HL-60 (cell line): ENCODE measurements at regions not wholly inside any gene's neighbourhood (a gene's known extent, or its start where the extent isn't known, plus 50 kb on each side); places are given as distances from the start of the nearest gene placed in this dataset.

ENCODE experiments used
- CTCF ChIP-seq: IDR thresholded peaks from one replicate; pipeline ENCODE4 v1.5.1; 2011; ENCODE audit warnings: low read length, control low read depth, inconsistent platforms; ENCODE audit not compliant: insufficient read depth
- GABPA ChIP-seq: IDR thresholded peaks from 2 replicates; pipeline ENCODE4 v1.6.1; 2012; ENCODE audit warnings: low read depth
- POLR2AphosphoS5 ChIP-seq: IDR thresholded peaks from 2 replicates; pipeline ENCODE4 v1.6.1; 2012; ENCODE audit warnings: low read depth
- REST ChIP-seq: IDR thresholded peaks from 2 replicates; pipeline ENCODE4 v1.6.1; 2012; ENCODE audit warnings: low read depth; ENCODE audit not compliant: insufficient replicate concordance
- SPI1 ChIP-seq: IDR thresholded peaks from 2 replicates; pipeline ENCODE4 v1.6.1; 2012; ENCODE audit warnings: low read depth, mild to moderate bottlenecking, borderline replicate concordance

- TF ChIP-seq CTCF (no peak), GABPA (no peak), POLR2AphosphoS5 (no peak), REST (no peak), SPI1 (no peak)
Measured at GRCh38 chr10:120989996-120990598, 138.9 kb downstream of the WDR11 start.
